Neuron (in vitro differentiated cells): ENCODE measurements at regions not wholly inside any gene's neighbourhood (a gene's known extent, or its start where the extent isn't known, plus 50 kb on each side); places are given as distances from the start of the nearest gene placed in this dataset.
"Not testable (repeated sequence)": the region's sequence is repeated elsewhere in the genome, so short reads cannot be mapped to it uniquely, and the experiment has no call there.

Source experiments
- H2AFZ ChIP-seq: one replicate; pipeline ENCODE4 v1.6.1; 2013; ENCODE audit warnings: low read depth, mild to moderate bottlenecking, inconsistent platforms, low read length, moderate library complexity
- H3K27me3 ChIP-seq: one replicate; pipeline ENCODE4 v1.6.1; 2013; ENCODE audit warnings: low read length; ENCODE audit not compliant: insufficient read depth
- H3K36me3 ChIP-seq: one replicate; pipeline ENCODE4 v1.6.1; 2013; ENCODE audit warnings: low read length; ENCODE audit not compliant: insufficient read depth
- H3K4me1 ChIP-seq: one replicate; pipeline ENCODE4 v1.6.1; 2013; ENCODE audit warnings: low read length; ENCODE audit not compliant: insufficient read depth
- H3K4me3 ChIP-seq: 2 replicates; pipeline ENCODE4 v1.5.1; 2013; ENCODE audit warnings: mild to moderate bottlenecking, low read length, moderate library complexity
- H3K9me3 ChIP-seq: one replicate; pipeline ENCODE4 v1.6.1; 2013; ENCODE audit warnings: low read length

DNA sequence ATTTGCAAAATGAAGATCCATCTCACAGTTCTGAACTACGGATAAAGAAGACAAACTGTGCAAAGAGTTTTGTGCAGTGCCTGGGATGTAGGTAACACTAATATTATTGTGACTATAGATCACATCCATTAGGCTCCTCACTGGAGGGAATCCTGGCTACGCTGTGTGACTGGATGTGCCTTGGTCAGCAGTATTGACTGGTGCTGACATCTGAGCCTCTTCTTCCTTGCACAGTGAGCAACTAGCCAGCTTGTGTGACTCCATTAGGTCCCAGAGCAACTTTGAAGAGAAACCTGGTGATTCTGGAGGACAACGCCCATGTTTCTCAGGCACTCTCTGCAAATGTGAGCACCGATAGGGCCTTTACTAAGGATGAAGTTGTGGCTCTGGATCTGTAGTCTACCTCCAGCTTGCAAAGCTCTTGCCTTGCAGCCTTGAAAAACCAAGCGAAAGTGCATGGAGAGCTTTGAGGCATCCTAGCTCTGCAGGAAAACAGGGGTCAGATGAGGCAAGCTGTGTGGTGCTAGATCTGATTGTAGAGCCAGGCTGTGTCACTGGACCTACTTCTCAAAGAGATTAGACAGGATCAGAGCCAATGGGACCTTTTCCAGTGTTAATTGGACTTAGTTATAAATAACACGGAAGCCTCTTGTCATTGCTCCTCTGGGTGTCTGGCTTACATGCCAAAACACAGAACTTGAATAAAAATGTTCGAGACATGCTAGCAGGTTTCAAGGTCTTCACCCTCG, 303.6 kb upstream of the LYZL1 start:
- no peaks in the 10 kb centered on the region for H3K9me3 ChIP-seq
- H3K4me3 ChIP-seq, result no peak overlapping the region
- H2AFZ ChIP-seq, result no peak overlapping the region
- H3K27me3 ChIP-seq, result no peaks in the 10 kb centered on the region
- H3K4me1 ChIP-seq, result no peaks in the 10 kb centered on the region
- no peaks in the 10 kb centered on the region for H3K36me3 ChIP-seq

- H3K4me3 ChIP-seq, result no peak overlapping the region
- H3K27me3 ChIP-seq, result no peaks in the 10 kb centered on the region
- no peaks in the 10 kb centered on the region for H3K36me3 ChIP-seq
- no peaks in the 10 kb centered on the region for H3K4me1 ChIP-seq
- no peak overlapping the region for H2AFZ ChIP-seq
- H3K9me3 ChIP-seq, result no peaks in the 10 kb centered on the region
Observed at GRCh38 chr10:28986117-28986792, 302.6 kb upstream of the LYZL1 start.

DNA sequence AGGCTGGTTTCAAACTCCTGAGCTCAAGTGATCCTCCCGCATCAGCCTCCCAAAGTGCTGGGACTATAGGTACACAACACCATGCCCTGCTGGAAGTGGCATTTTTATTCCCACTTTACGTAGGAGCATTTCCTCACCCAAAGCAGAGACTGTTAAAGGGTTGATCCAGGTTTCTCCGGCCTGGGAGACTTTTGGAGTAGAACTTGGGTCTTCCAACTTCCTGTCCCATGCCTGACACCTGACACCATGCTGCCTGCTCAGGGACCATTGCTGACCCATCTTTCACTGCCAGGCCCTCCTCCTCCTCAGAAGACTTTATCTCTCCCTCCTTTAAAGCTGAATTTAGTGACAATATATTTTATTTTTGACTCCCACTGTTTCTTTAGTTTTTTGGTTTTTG, 302.0 kb upstream of the LYZL1 start:
- Histone ChIP-seq H3K4me3 (no peak overlapping the region), H3K27me3 (no peaks in the 10 kb centered on the region), H3K9me3 (no peaks in the 10 kb centered on the region), H2AFZ (no peak overlapping the region), H3K36me3 (no peaks in the 10 kb centered on the region), H3K4me1 (no peaks in the 10 kb centered on the region)

GRCh38 chr10:28987555-28988320, 301.1 kb upstream of the LYZL1 start:
- H3K36me3 ChIP-seq, result no peaks in the 10 kb centered on the region
- no peak overlapping the region for H3K4me3 ChIP-seq
- no peaks in the 10 kb centered on the region for H3K9me3 ChIP-seq
- no peaks in the 10 kb centered on the region for H3K27me3 ChIP-seq
- H3K4me1 ChIP-seq, result no peaks in the 10 kb centered on the region
- no peak overlapping the region for H2AFZ ChIP-seq

GRCh38 chr10:28988980-28989379, 299.9 kb upstream of the LYZL1 start:
- Histone ChIP-seq H3K27me3 (no peaks in the 10 kb centered on the region), H2AFZ (no peak overlapping the region), H3K4me3 (no peak overlapping the region), H3K36me3 (no peaks in the 10 kb centered on the region), H3K9me3 (no peaks in the 10 kb centered on the region), H3K4me1 (no peaks in the 10 kb centered on the region)

DNA sequence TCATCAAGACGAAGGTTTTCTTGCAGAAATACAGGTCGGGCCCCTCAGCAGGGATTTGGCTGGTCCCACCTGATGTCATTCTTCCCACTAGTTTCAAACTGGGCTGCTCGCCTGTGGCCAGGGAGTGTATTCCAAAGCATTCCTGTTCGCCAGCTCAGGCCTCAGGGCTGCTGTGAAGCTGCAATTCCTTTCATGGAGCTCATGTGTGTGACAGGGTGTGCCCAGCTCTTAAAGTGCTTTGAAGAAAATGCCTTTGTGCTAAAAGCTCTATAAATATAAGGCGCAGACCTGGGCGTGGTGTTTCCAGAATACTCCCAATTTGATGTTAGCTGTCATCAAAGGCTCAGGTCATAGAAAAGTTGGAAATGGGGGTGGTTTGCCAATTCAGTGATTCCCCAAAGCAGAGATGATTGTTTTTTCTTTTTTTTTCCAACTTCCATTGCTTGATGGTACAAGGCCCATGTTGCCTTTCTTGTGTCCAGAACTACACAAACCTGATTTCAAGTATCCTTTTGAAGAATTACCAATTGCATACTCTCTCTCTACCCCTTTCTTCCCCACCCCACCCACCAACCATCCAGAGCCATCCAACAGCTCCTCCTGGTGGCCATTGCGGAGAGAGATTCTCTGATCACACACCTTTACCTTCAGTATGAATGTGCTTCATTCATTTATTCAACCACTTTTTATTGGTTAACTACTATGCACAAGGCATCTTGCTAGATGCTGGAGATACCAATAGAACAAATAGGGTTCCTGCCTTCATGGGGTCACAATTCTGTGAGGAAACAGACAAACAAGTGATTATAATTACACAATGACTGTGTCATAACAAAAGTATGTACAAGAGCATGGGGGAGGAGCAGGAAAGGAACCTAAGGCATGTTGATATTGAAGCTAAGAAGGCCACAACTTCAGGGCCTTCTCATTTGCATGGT, 297.3 kb upstream of the LYZL1 start:
- Histone ChIP-seq H3K27me3 (no peaks in the 10 kb centered on the region), H3K4me3 (no peak overlapping the region), H3K9me3 (no peaks in the 10 kb centered on the region), H2AFZ (no peak overlapping the region), H3K36me3 (no peaks in the 10 kb centered on the region), H3K4me1 (no peaks in the 10 kb centered on the region)

DNA sequence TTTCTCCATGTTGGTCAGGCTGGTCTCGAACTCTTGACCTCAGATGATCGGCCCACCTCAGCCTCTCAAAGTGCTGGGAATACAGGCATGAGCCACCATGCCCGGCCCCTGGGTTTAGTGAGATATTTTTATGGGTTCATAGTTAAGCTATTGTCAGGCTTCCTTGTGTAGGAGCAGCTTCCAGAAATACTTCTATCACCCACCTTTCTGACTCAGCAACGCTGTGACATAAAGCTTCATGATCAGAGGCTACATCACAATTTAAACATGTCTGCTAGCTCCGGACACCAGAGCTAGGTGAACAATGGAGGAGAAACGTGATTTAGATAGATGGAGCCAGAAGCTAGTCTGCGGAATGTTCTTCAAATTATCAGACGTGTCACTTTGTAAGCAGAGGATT, 295.8 kb upstream of the LYZL1 start:
- H3K36me3 ChIP-seq, result no peaks in the 10 kb centered on the region
- no peaks in the 10 kb centered on the region for H3K27me3 ChIP-seq
- H3K4me3 ChIP-seq, result no peak overlapping the region
- no peaks in the 10 kb centered on the region for H3K9me3 ChIP-seq
- H2AFZ ChIP-seq, result no peak overlapping the region
- H3K4me1 ChIP-seq, result no peaks in the 10 kb centered on the region

DNA sequence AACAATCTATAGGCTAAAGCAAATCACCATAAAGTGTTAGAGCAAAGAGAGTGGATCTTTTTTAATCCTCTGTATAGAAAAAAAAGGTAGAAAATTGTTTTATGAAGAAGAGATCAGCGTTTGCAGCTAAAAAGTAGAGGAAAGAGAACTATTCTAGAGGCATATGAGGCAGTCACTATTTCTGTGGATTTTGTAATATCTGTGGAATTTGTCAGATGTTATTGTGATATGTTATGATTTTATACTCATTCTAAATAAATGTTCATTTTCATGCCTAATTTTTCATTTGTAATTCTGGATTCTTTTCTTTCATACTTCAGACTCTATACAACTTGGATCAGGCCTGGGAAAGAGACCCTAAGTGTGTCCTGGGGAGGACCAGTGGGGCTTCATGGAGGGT, 295.0 kb upstream of the LYZL1 start:
- Histone ChIP-seq H3K4me3 (no peak overlapping the region), H2AFZ (no peak overlapping the region), H3K36me3 (no peaks in the 10 kb centered on the region), H3K9me3 (no peaks in the 10 kb centered on the region), H3K27me3 (no peaks in the 10 kb centered on the region), H3K4me1 (no peaks in the 10 kb centered on the region)

DNA sequence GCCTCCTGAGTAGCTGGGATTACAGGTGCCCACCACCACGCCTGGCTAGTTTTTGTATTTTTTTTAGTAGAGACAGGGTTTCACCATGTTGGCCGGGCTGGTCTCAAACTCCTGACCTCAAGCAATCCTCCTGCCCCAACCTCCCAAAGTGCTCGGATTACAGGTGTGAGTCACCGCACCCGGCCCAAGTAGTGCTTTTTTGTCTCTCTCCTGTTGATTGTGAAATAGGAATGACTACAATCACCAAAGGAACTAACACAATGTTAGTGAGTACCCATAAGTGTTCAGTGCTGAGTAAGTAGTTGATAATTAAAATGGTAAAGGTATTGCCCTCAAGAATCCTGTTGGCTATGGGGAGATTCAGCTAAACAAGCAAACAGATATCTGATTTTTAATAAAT, 294.1 kb upstream of the LYZL1 start:
- not testable (repeated sequence) for H3K4me1 ChIP-seq, H2AFZ ChIP-seq, H3K4me3 ChIP-seq, H3K36me3 ChIP-seq, H3K27me3 ChIP-seq, H3K9me3 ChIP-seq

DNA sequence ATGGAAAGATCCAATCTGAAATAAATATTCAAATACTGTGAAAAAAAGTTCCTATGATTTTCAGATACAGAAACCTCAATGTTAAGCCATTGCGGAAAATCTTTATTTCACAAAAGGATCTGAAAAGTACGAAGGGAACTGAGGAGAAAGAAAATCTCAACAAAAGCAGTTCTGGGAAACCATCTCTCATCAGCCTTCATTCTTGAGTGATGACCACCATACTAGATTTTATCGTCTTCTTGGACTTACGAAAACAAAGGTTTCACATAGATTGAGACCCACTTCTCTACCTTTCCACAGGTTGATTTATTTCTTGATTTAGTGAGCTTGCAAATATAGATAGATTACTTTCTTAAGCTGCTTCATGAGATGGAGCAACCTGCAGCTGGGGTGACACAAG, 293.4 kb upstream of the LYZL1 start:
- H3K4me3 ChIP-seq, result no peak overlapping the region
- no peaks in the 10 kb centered on the region for H3K27me3 ChIP-seq
- H2AFZ ChIP-seq, result no peak overlapping the region
- H3K9me3 ChIP-seq, result no peaks in the 10 kb centered on the region
- H3K4me1 ChIP-seq, result no peaks in the 10 kb centered on the region
- H3K36me3 ChIP-seq, result no peaks in the 10 kb centered on the region

GRCh38 chr10:28996345-28996744, 292.5 kb upstream of the LYZL1 start:
- H3K27me3 ChIP-seq, result no peaks in the 10 kb centered on the region
- H2AFZ ChIP-seq, result no peak overlapping the region
- H3K9me3 ChIP-seq, result no peaks in the 10 kb centered on the region
- no peaks in the 10 kb centered on the region for H3K4me1 ChIP-seq
- no peak overlapping the region for H3K4me3 ChIP-seq
- no peaks in the 10 kb centered on the region for H3K36me3 ChIP-seq

DNA sequence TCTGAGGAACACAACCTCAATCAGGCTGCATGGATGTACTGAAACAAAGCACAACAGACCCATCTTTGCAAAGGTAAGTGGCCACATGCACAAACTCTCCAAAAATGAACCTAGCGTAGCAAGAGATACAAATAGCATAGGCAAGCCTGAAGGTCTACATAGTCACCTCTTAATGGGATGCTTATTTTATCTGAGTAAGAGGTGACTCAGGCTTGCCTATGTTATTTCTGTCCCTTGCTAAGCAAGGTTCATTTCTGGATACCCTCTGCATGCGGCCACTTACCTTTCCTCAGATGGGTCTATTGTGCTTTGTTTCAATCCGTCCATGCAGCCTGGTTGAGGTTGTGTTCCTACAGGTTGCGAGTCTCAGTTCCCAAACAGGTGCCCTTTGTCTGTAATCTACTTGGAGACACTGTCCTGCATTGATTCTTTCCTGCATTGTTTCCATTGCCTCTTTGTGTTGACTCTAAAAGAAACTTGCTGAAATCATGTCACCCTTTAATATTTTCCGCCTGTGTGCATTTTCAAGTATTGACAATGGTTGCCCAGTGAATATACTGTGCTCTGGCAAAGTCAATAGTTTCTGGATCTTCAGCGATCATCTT, 291.8 kb upstream of the LYZL1 start:
- no peaks in the 10 kb centered on the region for H3K4me1 ChIP-seq
- no peak overlapping the region for H2AFZ ChIP-seq
- no peaks in the 10 kb centered on the region for H3K9me3 ChIP-seq
- H3K36me3 ChIP-seq, result no peaks in the 10 kb centered on the region
- no peaks in the 10 kb centered on the region for H3K27me3 ChIP-seq
- no peak overlapping the region for H3K4me3 ChIP-seq
